Liver (tissue), 8 donors: ENCODE measurements at regions not wholly inside any gene's neighbourhood (a gene's known extent, or its start where the extent isn't known, plus 50 kb on each side); places are given as distances from the start of the nearest gene placed in this dataset.
A peak's percentile ranks its signal among the peaks of the same experiment; 100 is the strongest.

ENCODE experiments used
- DNase-seq: peaks from one replicate; pipeline ENCODE4 v3.0.0-alpha.2; 2017; ENCODE audit warnings: low spot score
- H3K27ac ChIP-seq, 2 donors: one replicate each; pipeline ENCODE4 v1.7.0; 2013; ENCODE audit warnings: inconsistent platforms in 2 of 2, low read length in 2 of 2, control low read depth in 1 of 2, low read depth in 1 of 2, mild to moderate bottlenecking in 1 of 2
- H3K27me3 ChIP-seq, 4 donors: one replicate each; pipeline versions ENCODE4 v1.6.1 to v1.7.0; 2013; ENCODE audit warnings: low read length in 3 of 4, inconsistent platforms in 1 of 4, mild to moderate bottlenecking in 1 of 4, moderate library complexity in 1 of 4; ENCODE audit not compliant: control insufficient read depth in 4 of 4, insufficient read depth in 4 of 4
- H3K36me3 ChIP-seq, 4 donors: one replicate each; pipeline versions ENCODE4 v1.6.1 to v1.7.0; 2013; ENCODE audit warnings: low read length in 3 of 4, mild to moderate bottlenecking in 3 of 4, low read depth in 1 of 4, moderate library complexity in 1 of 4; ENCODE audit not compliant: control insufficient read depth in 4 of 4, insufficient read depth in 3 of 4
- H3K4me1 ChIP-seq, 4 donors: one replicate each; pipeline versions ENCODE4 v1.6.1 to v1.7.0; 2013; ENCODE audit warnings: low read length in 3 of 4, mild to moderate bottlenecking in 3 of 4, moderate library complexity in 1 of 4; ENCODE audit not compliant: control insufficient read depth in 4 of 4, insufficient read depth in 4 of 4
- H3K4me3 ChIP-seq, 3 donors: one replicate each; pipeline versions ENCODE4 v1.6.1 to v1.7.0; 2013; ENCODE audit warnings: low read length in 3 of 3, control low read depth in 1 of 3, low read depth in 1 of 3, mild to moderate bottlenecking in 1 of 3
- H3K9ac ChIP-seq, 2 donors: one replicate each; pipeline ENCODE4 v1.7.0; 2013; ENCODE audit warnings: low read length in 2 of 2, mild to moderate bottlenecking in 2 of 2, moderate library complexity in 2 of 2, control low read depth in 1 of 2, low read depth in 1 of 2
- H3K9me3 ChIP-seq, 4 donors: one replicate each; pipeline versions ENCODE4 v1.6.1 to v1.7.0; 2013; ENCODE audit warnings: low read length in 3 of 4; ENCODE audit not compliant: control insufficient read depth in 4 of 4
- ATF3 ChIP-seq: IDR thresholded peaks from 2 replicates; pipeline ENCODE4 v1.6.1; 2016; ENCODE audit warnings: antibody characterized with exemption
- EGR1 ChIP-seq, 2 donors: IDR thresholded peaks; 2 replicates each; pipeline ENCODE4 v1.6.1; 2016 to 2018; ENCODE audit warnings: antibody characterized with exemption in 2 of 2, low read depth in 2 of 2
- FOXA1 ChIP-seq: IDR thresholded peaks from 2 replicates; pipeline ENCODE4 v1.6.1; 2016; ENCODE audit warnings: antibody characterized with exemption
- FOXA2 ChIP-seq: IDR thresholded peaks from 2 replicates; pipeline ENCODE4 v1.6.1; 2016; ENCODE audit warnings: antibody characterized with exemption
- GABPA ChIP-seq, 2 donors: IDR thresholded peaks in 1 of 2; conservative IDR thresholded peaks in 1 of 2; 2 replicates each; pipeline ENCODE4 v1.6.1; 2016; ENCODE audit warnings: antibody characterized with exemption in 2 of 2, mild to moderate bottlenecking in 1 of 2, moderate library complexity in 1 of 2
- HNF4A ChIP-seq, 2 donors: conservative IDR thresholded peaks; 2 replicates each; pipeline ENCODE4 v1.6.1; 2016; ENCODE audit warnings: antibody characterized with exemption in 2 of 2, mild to moderate bottlenecking in 2 of 2
- HNF4G ChIP-seq: IDR thresholded peaks from 2 replicates; pipeline ENCODE4 v1.6.1; 2016; ENCODE audit warnings: antibody characterized with exemption
- JUND ChIP-seq, 2 donors: IDR thresholded peaks; 2 replicates each; pipeline ENCODE4 v1.6.1; 2016; ENCODE audit warnings: antibody characterized with exemption in 2 of 2
- MAX ChIP-seq: IDR thresholded peaks from 2 replicates; pipeline ENCODE4 v1.6.1; 2016; ENCODE audit warnings: antibody characterized with exemption
- NR2F2 ChIP-seq: IDR thresholded peaks from 2 replicates; pipeline ENCODE4 v1.6.1; 2016; ENCODE audit warnings: antibody characterized with exemption
- RAD21 ChIP-seq, 2 donors: IDR thresholded peaks; 2 replicates each; pipeline ENCODE4 v1.6.1; 2016; ENCODE audit warnings: antibody characterized with exemption in 2 of 2, mild to moderate bottlenecking in 2 of 2
- REST ChIP-seq: IDR thresholded peaks from 2 replicates; pipeline ENCODE4 v1.6.1; 2016; ENCODE audit warnings: antibody characterized with exemption, mild to moderate bottlenecking
- RXRA ChIP-seq, 2 donors: IDR thresholded peaks; 2 replicates each; pipeline ENCODE4 v1.6.1; 2017 to 2018; ENCODE audit warnings: antibody characterized with exemption in 2 of 2, mild to moderate bottlenecking in 1 of 2
- SP1 ChIP-seq: IDR thresholded peaks from 2 replicates; pipeline ENCODE4 v1.6.1; 2018; ENCODE audit warnings: antibody characterized with exemption, mild to moderate bottlenecking
- TAF1 ChIP-seq: conservative IDR thresholded peaks from 2 replicates; pipeline ENCODE4 v1.6.1; 2016; ENCODE audit warnings: antibody characterized with exemption, mild to moderate bottlenecking
- YY1 ChIP-seq: IDR thresholded peaks from 2 replicates; pipeline ENCODE4 v1.6.1; 2016; ENCODE audit warnings: antibody characterized with exemption, mild to moderate bottlenecking
- ZBTB33 ChIP-seq: IDR thresholded peaks from 2 replicates; pipeline ENCODE4 v1.6.1; 2016; ENCODE audit warnings: antibody characterized with exemption
- WGBS: extraction: QIAGEN DNeasy Blood & Tissue Kit; methylation state at CpG from one replicate; pipeline ENCODE4 v1.1.7; 2013; 5-methylcytosine and 5-hydroxymethylcytosine counted together
- TF ChIP-seq, protein P1 (sequence below): fragments of 150-350 bp; IDR thresholded peaks from 2 replicates; pipeline ENCODE4 v1.5.1; 2017; ENCODE audit warnings: improper control_type of control experiment, low read depth, low read length; ENCODE audit not compliant: missing input control
- donor health status: healthy.
- donor health status: healthy.
- donor health status: healthy.
- donor health status: healthy.
- donor health status: healthy.

DNA sequence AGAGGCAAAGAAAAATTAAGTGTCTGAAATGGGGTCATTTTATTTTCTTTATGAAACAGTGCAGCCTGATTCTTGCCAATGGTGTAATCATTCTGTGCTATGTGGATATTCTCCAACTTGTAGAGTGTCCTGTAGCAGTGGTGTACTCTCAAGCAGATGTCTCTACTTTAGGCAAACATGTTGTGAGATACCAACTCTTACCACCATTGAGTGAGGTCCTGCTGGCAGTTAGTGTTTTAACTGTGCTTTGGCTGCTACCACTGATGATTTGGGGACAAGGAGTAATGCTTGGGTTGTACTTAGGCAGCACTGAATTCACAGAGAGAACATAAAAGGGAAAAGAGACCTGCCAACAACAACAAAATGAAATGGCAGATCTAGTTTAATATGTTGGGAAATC lies 122.5 kb downstream of the APIP start:
- no peak overlapping the region for H3K27ac ChIP-seq
- no peak for TF ChIP-seq GABPA (IDR thresholded peaks at IDR 0.05 in 1 of 2, conservative IDR thresholded peaks at IDR 0.05 in 1 of 2)
- TF ChIP-seq RAD21 (IDR thresholded peaks at IDR 0.05): peak in 1 of 2 donors; percentile 5
- H3K9me3 ChIP-seq: no peaks in the 10 kb centered on the region
- peaks cover 1 to 32% (median 14%) of the 10 kb centered on the region in 4 donors for H3K4me1 ChIP-seq
- no peak overlapping the region for H3K9ac ChIP-seq
- no peaks in the 10 kb centered on the region for H3K36me3 ChIP-seq
- no peaks in the 10 kb centered on the region for H3K27me3 ChIP-seq
- no peak for DNase-seq
- H3K4me3 ChIP-seq: no peak overlapping the region

GRCh38 chr11:34792814-34793258 lies 123.3 kb downstream of the APIP start:
- Histone ChIP-seq H3K27ac (no peak overlapping the region), H3K4me1 (peaks cover 1 to 26% (median 10%) of the 10 kb centered on the region in 4 donors), H3K9ac (no peak overlapping the region), H3K36me3 (no peaks in the 10 kb centered on the region), H3K27me3 (no peaks in the 10 kb centered on the region), H3K9me3 (no peaks in the 10 kb centered on the region), H3K4me3 (no peak overlapping the region)
- 45% methylated on average over 4 of the region's 4 CpGs for WGBS
- TF ChIP-seq EGR1 (IDR thresholded peaks at IDR 0.05; ENCODE audit: low read depth in 2 of 2) (no peak), HNF4A (conservative IDR thresholded peaks at IDR 0.05) (peak in 1 of 2 donors; percentile 33), GABPA (IDR thresholded peaks at IDR 0.05 in 1 of 2, conservative IDR thresholded peaks at IDR 0.05 in 1 of 2) (no peak), FOXA1 (no peak), TAF1 (no peak), MAX (no peak), FOXA2 (peak; percentile 6), HNF4G (no peak), JUND (IDR thresholded peaks at IDR 0.05) (no peak), YY1 (no peak), RAD21 (IDR thresholded peaks at IDR 0.05) (no peak), SP1 (no peak), REST (no peak), RXRA (IDR thresholded peaks at IDR 0.05) (peak in 1 of 2 donors; percentile 48), ATF3 (no peak), ZBTB33 (no peak), NR2F2 (no peak)
- TF ChIP-seq, protein P1, sequence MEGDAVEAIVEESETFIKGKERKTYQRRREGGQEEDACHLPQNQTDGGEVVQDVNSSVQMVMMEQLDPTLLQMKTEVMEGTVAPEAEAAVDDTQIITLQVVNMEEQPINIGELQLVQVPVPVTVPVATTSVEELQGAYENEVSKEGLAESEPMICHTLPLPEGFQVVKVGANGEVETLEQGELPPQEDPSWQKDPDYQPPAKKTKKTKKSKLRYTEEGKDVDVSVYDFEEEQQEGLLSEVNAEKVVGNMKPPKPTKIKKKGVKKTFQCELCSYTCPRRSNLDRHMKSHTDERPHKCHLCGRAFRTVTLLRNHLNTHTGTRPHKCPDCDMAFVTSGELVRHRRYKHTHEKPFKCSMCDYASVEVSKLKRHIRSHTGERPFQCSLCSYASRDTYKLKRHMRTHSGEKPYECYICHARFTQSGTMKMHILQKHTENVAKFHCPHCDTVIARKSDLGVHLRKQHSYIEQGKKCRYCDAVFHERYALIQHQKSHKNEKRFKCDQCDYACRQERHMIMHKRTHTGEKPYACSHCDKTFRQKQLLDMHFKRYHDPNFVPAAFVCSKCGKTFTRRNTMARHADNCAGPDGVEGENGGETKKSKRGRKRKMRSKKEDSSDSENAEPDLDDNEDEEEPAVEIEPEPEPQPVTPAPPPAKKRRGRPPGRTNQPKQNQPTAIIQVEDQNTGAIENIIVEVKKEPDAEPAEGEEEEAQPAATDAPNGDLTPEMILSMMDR: no peak
- DNase-seq: no peak
